IPS-18a (cell line): ENCODE measurements at regions not wholly inside any gene's neighbourhood (a gene's known extent, or its start where the extent isn't known, plus 50 kb on each side); places are given as distances from the start of the nearest gene placed in this dataset.

Source experiments
- H3K27ac ChIP-seq: one replicate; pipeline ENCODE4 v1.5.1; 2013; ENCODE audit warnings: low read length
- H3K27me3 ChIP-seq: one replicate; pipeline ENCODE4 v1.6.1; 2013; ENCODE audit warnings: mild to moderate bottlenecking, low read length; ENCODE audit not compliant: control insufficient read depth, insufficient read depth
- H3K36me3 ChIP-seq: one replicate; pipeline ENCODE4 v1.6.1; 2013; ENCODE audit warnings: low read depth, low read length; ENCODE audit not compliant: control insufficient read depth
- H3K4me1 ChIP-seq: one replicate; pipeline ENCODE4 v1.6.1; 2013; ENCODE audit warnings: low read depth, low read length; ENCODE audit not compliant: control insufficient read depth
- H3K4me3 ChIP-seq: one replicate; pipeline ENCODE4 v1.5.1; 2013; ENCODE audit warnings: low read length
- H3K9ac ChIP-seq: one replicate; pipeline ENCODE4 v1.6.1; 2013; ENCODE audit warnings: mild to moderate bottlenecking, low read length, moderate library complexity
- H3K9me3 ChIP-seq: one replicate; pipeline ENCODE4 v1.6.1; 2013; ENCODE audit warnings: low read depth, low read length; ENCODE audit not compliant: control insufficient read depth

- Histone ChIP-seq H3K27ac (no peak overlapping the region), H3K4me1 (no peaks in the 10 kb centered on the region), H3K27me3 (no peaks in the 10 kb centered on the region), H3K9ac (no peak overlapping the region), H3K4me3 (no peak overlapping the region), H3K36me3 (no peaks in the 10 kb centered on the region), H3K9me3 (no peaks in the 10 kb centered on the region)
These were observed 54.2 kb upstream of the PAM start for GRCh38 chr5:102700916-102701315.

- H3K4me3 ChIP-seq: no peak overlapping the region
These were observed 53.4 kb upstream of the PAM start for GRCh38 chr5:102701748-102702147.

More at GRCh38 chr5:102701748-102702147, 53.4 kb upstream of the PAM start:
- no peaks in the 10 kb centered on the region for H3K36me3 ChIP-seq
- H3K4me1 ChIP-seq: no peaks in the 10 kb centered on the region
- no peaks in the 10 kb centered on the region for H3K27me3 ChIP-seq
- no peak overlapping the region for H3K27ac ChIP-seq
- H3K9ac ChIP-seq: no peak overlapping the region
- no peaks in the 10 kb centered on the region for H3K9me3 ChIP-seq
